Stomach (tissue), 8 donors: ENCODE measurements at regions not wholly inside any gene's neighbourhood (a gene's known extent, or its start where the extent isn't known, plus 50 kb on each side); places are given as distances from the start of the nearest gene placed in this dataset.
A peak's percentile ranks its signal among the peaks of the same experiment; 100 is the strongest.

ENCODE experiments used
- DNase-seq, 2 donors: peaks; one replicate each; pipeline versions ENCODE4 v3.0.0 to v3.0.0-alpha.2; 2013 to 2019
- H3K27ac ChIP-seq, 5 donors: fragments of 200-600 bp in 4 of 5; sonication (generic) in 4 of 5; one replicate each; pipeline ENCODE4 v1.5.1; 2013 to 2019; ENCODE audit warnings: mild to moderate bottlenecking in 1 of 5, moderate library complexity in 1 of 5
- H3K27me3 ChIP-seq, 3 donors: fragments of 200-600 bp; sonication (generic); one replicate each; pipeline ENCODE4 v1.5.1; 2017 to 2019; ENCODE audit warnings: mixed run types in 1 of 3
- H3K36me3 ChIP-seq, 4 donors: fragments of 200-600 bp; sonication (generic); 1 replicate in 3 of 4; 2 replicates in 1 of 4; pipeline ENCODE4 v1.5.1; 2016 to 2019
- H3K4me1 ChIP-seq, 4 donors: fragments of 200-600 bp; sonication (generic); one replicate each; pipeline ENCODE4 v1.5.1; 2016 to 2019
- H3K4me3 ChIP-seq, 4 donors: fragments of 200-600 bp; sonication (generic) in 3 of 4; one replicate each; pipeline ENCODE4 v1.5.1; 2016 to 2019; ENCODE audit warnings: mild to moderate bottlenecking in 1 of 4
- H3K9me3 ChIP-seq, 4 donors: fragments of 200-600 bp; sonication (generic); one replicate each; pipeline ENCODE4 v1.5.1; 2016 to 2019
- EP300 ChIP-seq: sonication (generic); formaldehyde crosslinking; IDR thresholded peaks from one replicate; pipeline ENCODE4 v1.6.1; 2017; ENCODE audit warnings: antibody characterized with exemption
- POLR2A ChIP-seq, 4 donors: fragments of 450-650 bp; IDR thresholded peaks; one replicate each; pipeline ENCODE4 v1.6.1; 2016; ENCODE audit warnings: antibody characterized with exemption in 4 of 4, control low read depth in 2 of 4, mild to moderate bottlenecking in 1 of 4, moderate library complexity in 1 of 4
- POLR2AphosphoS5 ChIP-seq, 3 donors: sonication (generic); formaldehyde crosslinking; IDR thresholded peaks; one replicate each; pipeline ENCODE4 v1.6.1; 2016; ENCODE audit warnings: antibody characterized with exemption in 3 of 3
- WGBS, 5 donors: extraction: QIAGEN DNeasy Blood & Tissue Kit in 3 of 5; methylation state at CpG; one replicate each; pipeline versions ENCODE4 v1.1.5 to v1.1.7; 2013 to 2018; 5-methylcytosine and 5-hydroxymethylcytosine counted together
- intact Hi-C: fragments of 100-400 bp; cut with DNase I; formaldehyde crosslinking; loops from one replicate; pipeline ENCODE4 v1.15.1; 2023; ENCODE audit warnings: low total_unique reads
- TF ChIP-seq, protein P1 (sequence below), 7 experiments: fragments of 450-650 bp in 4 of 7; fragments of 200-600 bp in 3 of 7; sonication (generic) in 3 of 7; IDR thresholded peaks; one replicate each; pipeline ENCODE4 v1.5.1; 2016 to 2019; ENCODE audit warnings: antibody characterized with exemption in 7 of 7, control low read depth in 2 of 7, mild to moderate bottlenecking in 1 of 7
- donor health status: healthy with polysubstance abuse.
- donor health status: Bipolar disorder and iron deficiency.
- donor health status: healthy.

DNA sequence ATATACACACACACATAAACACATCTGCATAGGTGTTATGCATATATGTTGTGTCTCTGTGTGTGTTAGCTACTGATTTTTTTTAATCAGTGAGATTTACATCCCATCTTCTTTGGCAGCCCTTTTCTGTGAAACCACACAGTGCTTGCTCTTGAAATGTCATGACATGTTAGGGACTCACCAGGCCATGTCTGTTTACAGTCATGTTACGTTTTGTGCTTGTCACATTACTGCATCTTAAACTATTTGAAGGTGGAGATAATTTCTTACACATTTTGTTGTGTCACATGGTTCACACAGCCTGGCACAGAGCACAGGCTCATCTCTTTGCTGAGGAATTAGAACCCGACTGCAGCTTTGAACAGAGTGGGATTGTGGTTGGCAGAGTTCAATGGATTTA is 364.4 kb upstream of the RIOK2 start:
- Histone ChIP-seq H3K9me3 (no peaks in the 10 kb centered on the region), H3K4me1 (no peaks in the 10 kb centered on the region), H3K4me3 (no peak overlapping the region), H3K27me3 (no peaks in the 10 kb centered on the region), H3K36me3 (no peaks in the 10 kb centered on the region), H3K27ac (no peak overlapping the region)
- WGBS, 5 donors = 84 to 91% (median 87%) methylated on average over 2 of the region's 2 CpGs
- TF ChIP-seq, protein P1, sequence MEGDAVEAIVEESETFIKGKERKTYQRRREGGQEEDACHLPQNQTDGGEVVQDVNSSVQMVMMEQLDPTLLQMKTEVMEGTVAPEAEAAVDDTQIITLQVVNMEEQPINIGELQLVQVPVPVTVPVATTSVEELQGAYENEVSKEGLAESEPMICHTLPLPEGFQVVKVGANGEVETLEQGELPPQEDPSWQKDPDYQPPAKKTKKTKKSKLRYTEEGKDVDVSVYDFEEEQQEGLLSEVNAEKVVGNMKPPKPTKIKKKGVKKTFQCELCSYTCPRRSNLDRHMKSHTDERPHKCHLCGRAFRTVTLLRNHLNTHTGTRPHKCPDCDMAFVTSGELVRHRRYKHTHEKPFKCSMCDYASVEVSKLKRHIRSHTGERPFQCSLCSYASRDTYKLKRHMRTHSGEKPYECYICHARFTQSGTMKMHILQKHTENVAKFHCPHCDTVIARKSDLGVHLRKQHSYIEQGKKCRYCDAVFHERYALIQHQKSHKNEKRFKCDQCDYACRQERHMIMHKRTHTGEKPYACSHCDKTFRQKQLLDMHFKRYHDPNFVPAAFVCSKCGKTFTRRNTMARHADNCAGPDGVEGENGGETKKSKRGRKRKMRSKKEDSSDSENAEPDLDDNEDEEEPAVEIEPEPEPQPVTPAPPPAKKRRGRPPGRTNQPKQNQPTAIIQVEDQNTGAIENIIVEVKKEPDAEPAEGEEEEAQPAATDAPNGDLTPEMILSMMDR (IDR thresholded peaks at IDR 0.05) = no peak
- TF ChIP-seq EP300 = no peak
- no peak for TF ChIP-seq POLR2A (IDR thresholded peaks at IDR 0.05)
- TF ChIP-seq POLR2AphosphoS5 (IDR thresholded peaks at IDR 0.05) = no peak
- no peak for DNase-seq
- intact Hi-C loops = no loop called here

DNA sequence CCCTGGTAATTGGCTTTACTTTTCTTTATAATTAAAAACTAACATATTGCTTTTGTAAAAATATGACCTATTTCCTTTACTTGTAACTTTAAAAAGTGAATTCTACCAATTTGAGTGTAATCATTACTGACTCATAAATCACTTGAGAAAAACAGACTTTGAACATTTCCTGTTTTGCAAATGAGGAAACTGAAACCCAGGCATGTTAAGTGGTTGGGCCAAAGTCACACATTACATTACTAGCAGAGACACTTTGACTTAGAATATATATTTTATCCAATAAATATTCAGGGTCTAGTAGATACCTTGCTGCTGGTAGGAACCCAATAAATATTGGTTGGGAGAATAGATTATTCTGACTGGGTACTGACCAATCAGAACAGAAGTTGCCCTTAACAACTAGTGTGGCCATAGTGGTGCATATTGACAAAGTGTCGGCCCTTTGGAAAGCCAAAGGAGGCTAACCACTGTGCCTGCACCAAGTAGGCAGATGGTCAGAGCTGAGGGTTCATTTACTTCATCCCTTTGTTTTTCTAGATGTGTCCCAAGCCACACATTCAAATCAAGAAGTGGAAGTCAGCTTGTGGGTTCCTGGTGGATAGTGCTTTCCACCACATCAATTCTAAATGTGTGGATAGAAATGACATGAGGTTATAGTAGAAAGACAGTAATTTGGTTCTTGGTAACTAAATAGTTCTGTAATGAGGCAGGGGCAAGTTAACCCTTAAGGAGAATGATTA is 365.1 kb upstream of the RIOK2 start:
- WGBS, 5 donors = 63 to 89% (median 79%) methylated on average over 1 of the region's 1 CpG
- DNase-seq = peak in 1 of 2 donors; percentile 41
- TF ChIP-seq, protein P1 (IDR thresholded peaks at IDR 0.05) = no peak
- TF ChIP-seq POLR2A (IDR thresholded peaks at IDR 0.05) (no peak), POLR2AphosphoS5 (IDR thresholded peaks at IDR 0.05) (no peak), EP300 (no peak)
- H3K36me3 ChIP-seq = no peaks in the 10 kb centered on the region
- no peaks in the 10 kb centered on the region for H3K4me1 ChIP-seq
- no peaks in the 10 kb centered on the region for H3K27me3 ChIP-seq
- H3K9me3 ChIP-seq = no peaks in the 10 kb centered on the region
- H3K4me3 ChIP-seq = no peak overlapping the region
- intact Hi-C loops = no loop called here
- H3K27ac ChIP-seq = no peak overlapping the region

DNA sequence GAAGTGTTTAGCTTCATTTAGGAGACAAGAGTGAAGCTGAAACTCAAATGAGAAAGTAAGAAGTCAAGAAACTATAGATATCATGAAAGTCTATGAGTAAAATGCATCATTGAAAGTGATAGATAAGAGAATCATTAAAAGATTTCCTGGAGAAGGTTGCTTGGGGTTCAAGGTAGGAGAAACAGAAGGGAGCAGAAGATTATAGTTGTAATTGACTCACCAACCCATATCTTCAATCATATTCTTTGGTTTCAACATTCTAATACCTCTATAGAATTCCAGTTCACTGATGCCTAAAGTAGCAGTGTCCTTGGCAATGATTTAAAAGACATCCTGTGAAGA is 365.7 kb upstream of the RIOK2 start:
- DNase-seq = no peak
- Histone ChIP-seq H3K36me3 (no peaks in the 10 kb centered on the region), H3K4me1 (no peaks in the 10 kb centered on the region), H3K9me3 (no peaks in the 10 kb centered on the region), H3K27me3 (no peaks in the 10 kb centered on the region), H3K4me3 (no peak overlapping the region), H3K27ac (no peak overlapping the region)
- TF ChIP-seq, protein P1 (IDR thresholded peaks at IDR 0.05) = no peak
- no peak for TF ChIP-seq POLR2A (IDR thresholded peaks at IDR 0.05)
- TF ChIP-seq POLR2AphosphoS5 (IDR thresholded peaks at IDR 0.05) = no peak
- TF ChIP-seq EP300 = no peak
- intact Hi-C loops = no loop called here

DNA sequence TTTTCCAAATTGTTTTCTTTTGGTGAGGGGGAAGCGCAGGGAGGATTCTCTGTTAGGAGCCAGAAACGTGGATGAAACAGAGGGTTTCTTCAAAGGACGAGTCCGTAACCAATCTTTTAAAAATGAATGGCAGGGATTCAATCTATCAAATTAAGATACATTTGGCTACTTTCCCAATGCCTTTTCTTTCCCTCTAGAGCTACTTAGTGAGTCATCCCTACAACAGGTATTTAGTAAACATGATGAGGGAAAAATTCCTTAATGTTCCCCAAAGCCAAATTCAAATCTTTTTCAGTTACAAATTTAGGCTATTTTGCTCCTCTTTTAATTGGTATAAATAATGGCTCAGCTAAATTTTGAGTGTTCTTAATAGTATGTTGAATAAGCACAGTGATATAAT is 366.4 kb upstream of the RIOK2 start:
- no peaks in the 10 kb centered on the region for H3K36me3 ChIP-seq
- TF ChIP-seq POLR2AphosphoS5 (IDR thresholded peaks at IDR 0.05) = no peak
- no peak for TF ChIP-seq EP300
- TF ChIP-seq, protein P1 (IDR thresholded peaks at IDR 0.05) = no peak
- TF ChIP-seq POLR2A (IDR thresholded peaks at IDR 0.05) = no peak
- 83 to 88% (median 86%) methylated on average over 4 of the region's 4 CpGs for WGBS, 5 donors
- no peaks in the 10 kb centered on the region for H3K27me3 ChIP-seq
- no peak overlapping the region for H3K27ac ChIP-seq
- no peak overlapping the region for H3K4me3 ChIP-seq
- no peak for DNase-seq
- H3K9me3 ChIP-seq = no peaks in the 10 kb centered on the region
- intact Hi-C loops = no loop called here
- no peaks in the 10 kb centered on the region for H3K4me1 ChIP-seq
